ENCODE measurements at regions not wholly inside any gene's neighbourhood (a gene's known extent, or its start where the extent isn't known, plus 50 kb on each side); places are given as distances from the start of the nearest gene placed in this dataset.

DNA sequence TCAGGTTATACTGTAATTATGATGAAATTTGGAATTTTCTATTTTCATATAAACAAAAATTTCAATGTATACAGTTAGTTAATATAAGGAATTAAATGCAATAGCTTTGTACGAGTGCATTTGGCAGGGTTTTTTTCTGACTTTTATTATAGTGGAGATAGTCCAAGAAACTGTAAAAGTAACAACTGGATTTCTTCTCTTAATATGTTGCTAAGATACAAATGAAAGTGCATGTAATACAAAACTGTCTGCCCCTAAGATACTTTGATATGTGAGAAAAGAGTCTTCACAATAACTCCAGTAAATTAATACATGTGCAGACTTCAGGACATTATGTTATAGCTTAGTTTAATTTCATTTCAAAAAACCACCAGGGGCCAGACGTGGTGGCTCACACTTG, 721.4 kb downstream of the CBLN4 start:
- Histone ChIP-seq H3K4me2 (no peak overlapping the region), H4K20me1 (ENCODE audit: insufficient read depth) (no peaks in the 10 kb centered on the region), H3K27me3 (ENCODE audit: insufficient read depth, low read depth) (no peaks in the 10 kb centered on the region), H3F3A (ENCODE audit: insufficient read depth, low read depth) (no peaks in the 10 kb centered on the region), H3K9me3 (ENCODE audit: insufficient read depth, low read depth) (no peaks in the 10 kb centered on the region), H3K79me2 (ENCODE audit: low read depth) (no peaks in the 10 kb centered on the region), H3K9me2 (ENCODE audit: insufficient read depth) (no peaks in the 10 kb centered on the region), H3K36me3 (ENCODE audit: low read depth) (no peaks in the 10 kb centered on the region), H2AFZ (no peak overlapping the region), H3K4me1 (replicated peaks; ENCODE audit: insufficient read depth) (no peaks in the 10 kb centered on the region), H3K27ac (no peak overlapping the region), H3K4me3 (no peak overlapping the region)
- intact Hi-C loops (cut with micrococcal nuclease; ENCODE audit: unreplicated experiment): no loop called here
- ChIA-PET CTCF (no interaction called here), POLR2A (ENCODE audit: unreplicated experiment) (no interaction called here)
- BruUV-seq (replicated peaks): no TSS peak
- no peak for DNase-seq
- TF ChIP-seq, protein P1, sequence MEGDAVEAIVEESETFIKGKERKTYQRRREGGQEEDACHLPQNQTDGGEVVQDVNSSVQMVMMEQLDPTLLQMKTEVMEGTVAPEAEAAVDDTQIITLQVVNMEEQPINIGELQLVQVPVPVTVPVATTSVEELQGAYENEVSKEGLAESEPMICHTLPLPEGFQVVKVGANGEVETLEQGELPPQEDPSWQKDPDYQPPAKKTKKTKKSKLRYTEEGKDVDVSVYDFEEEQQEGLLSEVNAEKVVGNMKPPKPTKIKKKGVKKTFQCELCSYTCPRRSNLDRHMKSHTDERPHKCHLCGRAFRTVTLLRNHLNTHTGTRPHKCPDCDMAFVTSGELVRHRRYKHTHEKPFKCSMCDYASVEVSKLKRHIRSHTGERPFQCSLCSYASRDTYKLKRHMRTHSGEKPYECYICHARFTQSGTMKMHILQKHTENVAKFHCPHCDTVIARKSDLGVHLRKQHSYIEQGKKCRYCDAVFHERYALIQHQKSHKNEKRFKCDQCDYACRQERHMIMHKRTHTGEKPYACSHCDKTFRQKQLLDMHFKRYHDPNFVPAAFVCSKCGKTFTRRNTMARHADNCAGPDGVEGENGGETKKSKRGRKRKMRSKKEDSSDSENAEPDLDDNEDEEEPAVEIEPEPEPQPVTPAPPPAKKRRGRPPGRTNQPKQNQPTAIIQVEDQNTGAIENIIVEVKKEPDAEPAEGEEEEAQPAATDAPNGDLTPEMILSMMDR (conservative IDR thresholded peaks at IDR 0.05): no peak
- TF ChIP-seq EZH2 (IDR thresholded peaks at IDR 0.05; ENCODE audit: low read depth): no peak

DNA sequence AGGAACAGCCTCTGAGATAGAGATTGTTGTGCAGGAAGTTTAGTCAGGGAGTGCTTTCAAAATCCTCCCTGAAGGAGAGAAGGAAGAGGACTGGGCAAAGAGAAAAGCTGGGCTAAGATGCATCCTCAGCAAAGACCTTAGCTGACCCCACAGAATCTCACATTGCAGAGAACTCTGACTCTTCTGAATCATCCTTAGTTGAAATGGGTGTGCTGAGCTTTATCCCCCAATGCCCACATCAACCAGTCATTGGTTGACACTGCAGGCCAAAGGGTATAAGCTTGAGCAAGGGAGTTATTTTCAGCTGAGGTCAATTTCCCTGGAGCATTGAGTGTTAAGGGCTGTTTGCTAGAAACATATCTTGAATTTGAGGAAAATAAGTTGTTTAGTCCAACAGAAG, 732.2 kb downstream of the CBLN4 start:
- intact Hi-C loops (cut with micrococcal nuclease; ENCODE audit: unreplicated experiment): no loop called here
- Histone ChIP-seq H3K4me2 (no peak overlapping the region), H3F3A (ENCODE audit: insufficient read depth, low read depth) (no peaks in the 10 kb centered on the region), H3K4me3 (no peak overlapping the region), H3K79me2 (ENCODE audit: low read depth) (no peaks in the 10 kb centered on the region), H4K20me1 (ENCODE audit: insufficient read depth) (no peaks in the 10 kb centered on the region), H3K27ac (no peak overlapping the region), H3K36me3 (ENCODE audit: low read depth) (no peaks in the 10 kb centered on the region), H3K9me3 (ENCODE audit: insufficient read depth, low read depth) (no peaks in the 10 kb centered on the region), H2AFZ (no peak overlapping the region), H3K9me2 (ENCODE audit: insufficient read depth) (no peaks in the 10 kb centered on the region), H3K27me3 (ENCODE audit: insufficient read depth, low read depth) (no peaks in the 10 kb centered on the region), H3K4me1 (replicated peaks; ENCODE audit: insufficient read depth) (no peaks in the 10 kb centered on the region)
- no TSS peak for BruUV-seq (replicated peaks)
- ChIA-PET CTCF (no interaction called here), POLR2A (ENCODE audit: unreplicated experiment) (no interaction called here)
- TF ChIP-seq, protein P1 (conservative IDR thresholded peaks at IDR 0.05): no peak
- TF ChIP-seq EZH2 (IDR thresholded peaks at IDR 0.05; ENCODE audit: low read depth): no peak
- DNase-seq: no peak

DNA sequence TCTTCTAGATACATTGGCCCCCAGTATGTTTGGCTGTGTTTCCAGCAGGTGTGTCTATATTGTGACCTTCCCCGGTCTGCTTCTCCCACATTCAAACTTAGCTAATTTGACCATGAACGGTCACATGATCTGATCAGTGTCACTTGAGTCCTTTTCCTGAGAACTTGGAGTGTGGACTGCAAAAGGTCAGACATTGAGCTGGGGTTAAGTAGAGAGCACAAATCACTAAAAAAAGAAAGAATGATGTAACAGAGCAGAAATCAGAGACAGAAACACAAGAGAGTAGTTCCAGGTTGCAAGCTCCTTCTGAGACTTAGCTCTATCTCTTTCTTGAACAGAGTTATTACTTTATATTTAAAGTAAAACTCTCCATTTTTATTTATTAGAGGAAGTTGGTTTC, 733.9 kb downstream of the CBLN4 start:
- CTCF ChIA-PET: no interaction called here
- TF ChIP-seq, protein P1 (conservative IDR thresholded peaks at IDR 0.05): no peak
- no peak for TF ChIP-seq EZH2 (IDR thresholded peaks at IDR 0.05; ENCODE audit: low read depth)
- H3K36me3 ChIP-seq (ENCODE audit: low read depth): no peaks in the 10 kb centered on the region
- H3K9me3 ChIP-seq (ENCODE audit: insufficient read depth, low read depth): no peaks in the 10 kb centered on the region; the same call in 1 of the 2 replicates
- H3K4me2 ChIP-seq: no peak overlapping the region
- no peaks in the 10 kb centered on the region for H3K9me2 ChIP-seq (ENCODE audit: insufficient read depth)
- no TSS peak for BruUV-seq (replicated peaks)
- H2AFZ ChIP-seq: no peak overlapping the region
- no peaks in the 10 kb centered on the region for H3K79me2 ChIP-seq (ENCODE audit: low read depth)
- DNase-seq: no peak
- no peak overlapping the region for H3K27ac ChIP-seq
- intact Hi-C loops (cut with micrococcal nuclease; ENCODE audit: unreplicated experiment): no loop called here
- H3K27me3 ChIP-seq (ENCODE audit: insufficient read depth, low read depth): no peaks in the 10 kb centered on the region
- no peaks in the 10 kb centered on the region for H4K20me1 ChIP-seq (ENCODE audit: insufficient read depth)
- H3K4me3 ChIP-seq: no peak overlapping the region
- H3F3A ChIP-seq (ENCODE audit: insufficient read depth, low read depth): no peaks in the 10 kb centered on the region
- H3K4me1 ChIP-seq (replicated peaks; ENCODE audit: insufficient read depth): no peaks in the 10 kb centered on the region
- POLR2A ChIA-PET (ENCODE audit: unreplicated experiment): no interaction called here

All from PC-9 (cell line).